Gastroesophageal sphincter (tissue), 4 donors: ENCODE measurements at regions not wholly inside any gene's neighbourhood (a gene's known extent, or its start where the extent isn't known, plus 50 kb on each side); places are given as distances from the start of the nearest gene placed in this dataset.

Experiments
- ATAC-seq: fragments of 150-250 bp; one replicate; pipeline ENCODE4 v1.9.1; 2016; ENCODE audit warnings: mild to moderate bottlenecking, moderate library complexity
- H3K27ac ChIP-seq, 4 donors: fragments of 200-600 bp; sonication (generic) in 3 of 4; 1 replicate in 3 of 4; 2 replicates in 1 of 4; pipeline ENCODE4 v1.5.1; 2016 to 2019
- H3K27me3 ChIP-seq: fragments of 200-600 bp; sonication (generic); one replicate; pipeline ENCODE4 v1.5.1; 2019
- H3K36me3 ChIP-seq, 2 donors: fragments of 200-600 bp; sonication (generic); one replicate each; pipeline ENCODE4 v1.5.1; 2019; ENCODE audit warnings: control low read depth in 1 of 2
- H3K4me1 ChIP-seq, 3 donors: fragments of 200-600 bp; sonication (generic); 1 replicate in 2 of 3; 2 replicates in 1 of 3; pipeline ENCODE4 v1.5.1; 2016 to 2019; ENCODE audit warnings: control low read depth in 2 of 3
- H3K4me3 ChIP-seq, 2 donors: fragments of 200-600 bp; sonication (generic); one replicate each; pipeline ENCODE4 v1.5.1; 2019; ENCODE audit warnings: mild to moderate bottlenecking in 1 of 2, moderate library complexity in 1 of 2
- H3K9me3 ChIP-seq, 3 donors: fragments of 200-600 bp; sonication (generic); one replicate each; pipeline ENCODE4 v1.5.1; 2017 to 2019; ENCODE audit warnings: control low read depth in 2 of 3
- CTCF ChIP-seq, 4 experiments: fragments of 200-600 bp in 2 of 4; fragments of 450-650 bp in 2 of 4; sonication (generic) in 1 of 4; IDR thresholded peaks; one replicate each; pipeline ENCODE4 v1.5.1; 2017 to 2019; ENCODE audit warnings: antibody characterized with exemption in 4 of 4, mild to moderate bottlenecking in 2 of 4, moderate library complexity in 2 of 4
- EP300 ChIP-seq: sonication (generic); formaldehyde crosslinking; IDR thresholded peaks from one replicate; pipeline ENCODE4 v1.6.1; 2017; ENCODE audit warnings: antibody characterized with exemption, mild to moderate bottlenecking
- POLR2A ChIP-seq, 2 donors: fragments of 450-650 bp; IDR thresholded peaks; one replicate each; pipeline ENCODE4 v1.6.1; 2017; ENCODE audit warnings: antibody characterized with exemption in 2 of 2, mild to moderate bottlenecking in 2 of 2, moderate library complexity in 1 of 2
- POLR2AphosphoS5 ChIP-seq: sonication (generic); formaldehyde crosslinking; IDR thresholded peaks from one replicate; pipeline ENCODE4 v1.6.1; 2017; ENCODE audit warnings: antibody characterized with exemption
- WGBS, 2 donors: methylation state at CpG; one replicate each; pipeline ENCODE4 v1.1.5; 2018; ENCODE audit warnings: low coverage in 1 of 2; 5-methylcytosine and 5-hydroxymethylcytosine counted together

- no peak for ATAC-seq
- Histone ChIP-seq H3K27ac (no peak overlapping the region), H3K4me3 (no peak overlapping the region), H3K9me3 (no peaks in the 10 kb centered on the region), H3K27me3 (no peaks in the 10 kb centered on the region), H3K36me3 (no peaks in the 10 kb centered on the region), H3K4me1 (no peaks in the 10 kb centered on the region)
- WGBS, 2 donors = 85 to 86% methylated on average over 5 to 7 of the region's 8 CpGs
- TF ChIP-seq EP300 = no peak
These were observed 66.0 kb upstream of the UNC5C start for GRCh38 chr4:95614684-95615205.

- WGBS, 2 donors = 73 to 86% methylated on average over 3 of the region's 3 CpGs
These were observed 61.3 kb upstream of the UNC5C start for GRCh38 chr4:95610061-95610569.

GRCh38 chr4:95606739-95607138 is 58.0 kb upstream of the UNC5C start:
- Histone ChIP-seq H3K4me3 (no peak overlapping the region), H3K9me3 (no peaks in the 10 kb centered on the region), H3K27ac (no peak overlapping the region), H3K4me1 (no peaks in the 10 kb centered on the region), H3K36me3 (no peaks in the 10 kb centered on the region), H3K27me3 (no peaks in the 10 kb centered on the region)
- WGBS, 2 donors = 74 to 84% methylated on average over 7 of the region's 7 CpGs
- no peak for ATAC-seq
- TF ChIP-seq EP300 (no peak), CTCF (IDR thresholded peaks at IDR 0.05) (no peak), POLR2AphosphoS5 (no peak), POLR2A (IDR thresholded peaks at IDR 0.05) (no peak)

More at GRCh38 chr4:95610061-95610569, 61.3 kb upstream of the UNC5C start:
- no peak overlapping the region for H3K27ac ChIP-seq
- no peaks in the 10 kb centered on the region for H3K36me3 ChIP-seq
- H3K9me3 ChIP-seq = no peaks in the 10 kb centered on the region
- no peaks in the 10 kb centered on the region for H3K4me1 ChIP-seq
- TF ChIP-seq POLR2AphosphoS5 (no peak), CTCF (IDR thresholded peaks at IDR 0.05) (no peak), EP300 (no peak), POLR2A (IDR thresholded peaks at IDR 0.05) (no peak)
- no peak overlapping the region for H3K4me3 ChIP-seq
- ATAC-seq = no peak
- H3K27me3 ChIP-seq = no peaks in the 10 kb centered on the region

GRCh38 chr4:95603393-95603792 is 54.6 kb upstream of the UNC5C start:
- H3K9me3 ChIP-seq = no peaks in the 10 kb centered on the region
- H3K4me1 ChIP-seq = no peaks in the 10 kb centered on the region
- no peak for ATAC-seq
- WGBS, 2 donors = 47 to 48% methylated on average over 4 of the region's 4 CpGs
- no peak overlapping the region for H3K27ac ChIP-seq
- H3K4me3 ChIP-seq = no peak overlapping the region
- no peaks in the 10 kb centered on the region for H3K36me3 ChIP-seq
- no peaks in the 10 kb centered on the region for H3K27me3 ChIP-seq
- TF ChIP-seq EP300 (no peak), CTCF (IDR thresholded peaks at IDR 0.05) (no peak), POLR2AphosphoS5 (no peak), POLR2A (IDR thresholded peaks at IDR 0.05) (no peak)

GRCh38 chr4:95602872-95603271 is 54.1 kb upstream of the UNC5C start:
- Histone ChIP-seq H3K4me3 (no peak overlapping the region), H3K4me1 (no peaks in the 10 kb centered on the region), H3K27me3 (no peaks in the 10 kb centered on the region), H3K9me3 (no peaks in the 10 kb centered on the region), H3K36me3 (no peaks in the 10 kb centered on the region), H3K27ac (no peak overlapping the region)
- TF ChIP-seq POLR2A (IDR thresholded peaks at IDR 0.05) = no peak
- TF ChIP-seq CTCF (IDR thresholded peaks at IDR 0.05) = no peak
- TF ChIP-seq EP300 = no peak
- TF ChIP-seq POLR2AphosphoS5 = no peak
- no peak for ATAC-seq
- 76 to 78% methylated on average over 3 of the region's 3 CpGs for WGBS, 2 donors
